GM19238 (cell line): ENCODE measurements at regions not wholly inside any gene's neighbourhood (a gene's known extent, or its start where the extent isn't known, plus 50 kb on each side); places are given as distances from the start of the nearest gene placed in this dataset.
"Not testable (repeated sequence)": the region's sequence is repeated elsewhere in the genome, so short reads cannot be mapped to it uniquely, and the experiment has no call there.

ENCODE experiments used
- DNase-seq: peaks from one replicate; pipeline ENCODE4 v3.0.0; 2011; ENCODE audit warnings: low spot score; ENCODE audit not compliant: insufficient read length

DNA sequence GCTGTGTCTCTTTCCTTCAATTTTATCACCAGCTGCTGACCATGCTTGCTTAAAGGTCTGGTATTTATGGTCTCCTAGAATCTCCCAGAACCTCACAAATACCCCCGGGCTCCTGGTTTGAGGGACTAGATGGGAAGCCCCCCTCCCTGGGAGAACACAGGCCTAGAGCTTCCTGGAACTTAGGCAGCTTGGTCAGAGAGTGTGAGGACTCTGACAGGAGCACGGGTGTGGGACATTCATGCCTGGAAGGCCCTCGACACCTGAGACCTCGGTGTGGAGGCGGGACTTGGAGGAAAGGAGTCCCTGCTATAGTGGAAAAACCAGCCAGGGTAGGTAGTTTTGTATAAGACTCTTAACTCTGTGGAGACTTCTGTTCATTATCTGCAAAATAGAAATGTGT, 211.5 kb upstream of the PLGLB2 start:
- DNase-seq: not testable (repeated sequence)

DNA sequence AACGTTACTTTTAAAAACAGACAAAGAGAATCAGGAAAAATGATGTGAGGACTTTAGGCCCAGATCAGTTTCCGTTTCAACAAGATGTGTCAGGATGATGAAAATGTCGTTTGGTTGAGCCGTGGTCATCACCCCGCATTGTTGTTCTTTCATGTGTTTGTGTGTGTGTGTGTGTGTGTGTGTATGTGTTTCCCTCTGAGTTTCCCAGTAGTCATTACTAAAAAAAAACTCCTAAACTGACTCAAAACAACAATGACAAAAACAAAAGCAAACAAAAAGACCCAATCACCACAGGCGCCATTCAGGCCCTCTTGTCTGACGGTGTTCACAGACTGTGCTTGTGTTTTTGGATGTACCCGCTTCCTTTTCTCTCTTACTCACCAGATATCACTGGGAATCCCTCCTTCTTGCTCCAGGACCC, 210.6 kb upstream of the PLGLB2 start:
- not testable (repeated sequence) for DNase-seq

DNA sequence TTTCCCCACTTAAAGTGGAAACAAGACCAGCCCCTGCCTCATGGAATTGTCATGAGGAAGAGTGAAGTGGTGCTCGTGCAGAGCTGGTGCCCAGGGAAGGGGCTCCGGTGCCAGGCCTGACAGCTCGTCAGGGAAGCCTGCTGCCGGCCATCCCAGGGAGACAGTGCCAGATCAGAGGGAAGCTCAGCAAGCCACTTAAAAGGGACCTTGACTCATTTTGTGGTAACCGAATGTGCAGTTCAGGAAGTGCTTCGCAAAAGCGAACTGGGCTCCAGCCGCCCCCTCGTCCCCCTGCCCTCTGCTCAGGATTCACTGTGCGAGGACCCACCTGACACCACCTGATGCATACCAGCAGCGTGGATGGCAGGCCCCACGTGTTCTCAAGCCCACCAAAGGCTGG, 209.6 kb upstream of the PLGLB2 start:
- not testable (repeated sequence) for DNase-seq

- DNase-seq: not testable (repeated sequence)
Measured at GRCh38 chr2:87539151-87539943, 208.5 kb upstream of the PLGLB2 start.

DNA sequence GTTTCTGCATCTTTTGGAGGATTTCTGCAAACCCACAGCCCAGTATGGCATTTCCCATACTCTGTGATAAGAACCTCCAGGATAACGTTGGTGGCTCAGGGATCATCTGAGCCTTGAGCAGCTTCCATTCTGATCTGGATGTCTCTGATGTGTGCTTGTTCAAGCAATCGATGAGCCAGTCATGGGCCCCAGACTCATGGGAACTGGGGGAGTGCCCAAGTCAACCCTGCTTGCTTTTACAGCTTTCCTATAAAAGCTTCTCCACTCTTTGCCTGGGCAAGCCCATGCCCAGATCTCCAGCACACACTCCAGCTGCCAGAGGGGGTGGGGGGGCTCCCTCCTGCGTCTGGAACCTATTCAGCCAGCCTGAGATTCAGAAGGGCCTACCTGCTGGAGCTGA, 207.6 kb upstream of the PLGLB2 start:
- not testable (repeated sequence) for DNase-seq

GRCh38 chr2:87542599-87543174, 205.2 kb upstream of the PLGLB2 start:
- not testable (repeated sequence) for DNase-seq

- DNase-seq: not testable (repeated sequence)
Measured at GRCh38 chr2:87543797-87544196, 204.1 kb upstream of the PLGLB2 start.

GRCh38 chr2:87547106-87547505, 200.8 kb upstream of the PLGLB2 start:
- not testable (repeated sequence) for DNase-seq

GRCh38 chr2:87547966-87548365, 199.9 kb upstream of the PLGLB2 start:
- not testable (repeated sequence) for DNase-seq

- not testable (repeated sequence) for DNase-seq
Measured at GRCh38 chr2:87548681-87549536, 199.0 kb upstream of the PLGLB2 start.

- not testable (repeated sequence) for DNase-seq
Measured at GRCh38 chr2:87549561-87550202, 198.2 kb upstream of the PLGLB2 start.

DNA sequence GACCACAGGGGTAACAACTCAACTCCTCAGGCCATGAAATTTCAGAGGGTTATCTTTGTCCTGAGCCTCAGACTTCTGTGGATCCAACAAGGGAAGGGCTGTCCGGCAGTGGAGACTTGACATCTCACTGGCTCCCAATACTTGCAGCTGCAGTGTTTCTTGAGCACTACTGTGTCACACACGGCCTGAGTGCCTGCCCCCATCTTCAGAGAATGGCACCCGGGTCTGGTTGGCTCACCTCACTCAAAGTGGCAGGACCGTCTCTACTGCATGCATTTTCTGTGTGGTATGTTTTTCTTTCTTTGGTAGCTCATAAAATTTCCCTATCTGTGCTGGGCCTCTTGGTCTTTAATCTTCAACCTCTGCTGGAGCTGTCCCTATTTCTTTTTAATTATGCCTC, 193.2 kb upstream of the PLGLB2 start:
- not testable (repeated sequence) for DNase-seq

DNA sequence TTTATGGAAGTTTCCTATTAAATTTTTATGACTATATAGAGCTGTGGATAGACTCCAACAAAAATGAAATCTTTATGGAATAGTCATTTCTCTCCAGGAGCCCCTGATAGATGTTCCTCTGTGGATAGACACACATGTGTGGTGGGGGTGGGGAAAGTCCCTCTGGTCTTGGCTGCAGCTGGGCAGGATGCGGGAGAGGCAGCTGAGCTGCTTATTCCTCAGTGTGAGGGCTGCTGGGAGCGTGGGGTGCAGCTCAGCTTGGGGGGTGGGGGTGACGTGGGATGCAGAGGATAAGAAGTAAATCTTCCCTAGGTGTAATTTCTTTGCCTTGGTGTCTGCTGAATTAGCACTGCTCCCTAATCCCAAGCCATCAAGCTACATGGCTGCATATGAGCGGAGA, 192.8 kb upstream of the PLGLB2 start:
- DNase-seq: not testable (repeated sequence)

DNA sequence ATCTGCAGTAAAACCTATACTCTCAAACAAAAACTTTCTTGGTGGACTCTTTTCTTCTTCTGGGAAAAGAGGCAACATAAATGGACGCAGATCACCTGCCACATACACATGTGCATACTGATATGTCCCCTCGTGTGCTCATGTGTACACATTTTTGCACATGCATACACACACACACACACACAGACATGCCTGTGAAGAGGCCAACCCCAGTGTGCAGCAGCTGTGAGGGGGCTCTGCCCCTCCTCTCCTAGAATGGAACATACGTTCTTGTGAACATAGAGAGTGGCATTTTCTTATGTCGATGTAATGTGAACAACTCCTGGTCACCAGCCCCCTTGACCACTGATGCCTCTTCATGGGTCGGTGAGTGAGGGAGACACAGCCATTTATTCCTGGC, 188.9 kb upstream of the PLGLB2 start:
- not testable (repeated sequence) for DNase-seq

GRCh38 chr2:87559735-87560134, 188.2 kb upstream of the PLGLB2 start:
- DNase-seq: not testable (repeated sequence)

- DNase-seq: not testable (repeated sequence)
Measured at GRCh38 chr2:87565116-87565515, 182.8 kb upstream of the PLGLB2 start.

DNA sequence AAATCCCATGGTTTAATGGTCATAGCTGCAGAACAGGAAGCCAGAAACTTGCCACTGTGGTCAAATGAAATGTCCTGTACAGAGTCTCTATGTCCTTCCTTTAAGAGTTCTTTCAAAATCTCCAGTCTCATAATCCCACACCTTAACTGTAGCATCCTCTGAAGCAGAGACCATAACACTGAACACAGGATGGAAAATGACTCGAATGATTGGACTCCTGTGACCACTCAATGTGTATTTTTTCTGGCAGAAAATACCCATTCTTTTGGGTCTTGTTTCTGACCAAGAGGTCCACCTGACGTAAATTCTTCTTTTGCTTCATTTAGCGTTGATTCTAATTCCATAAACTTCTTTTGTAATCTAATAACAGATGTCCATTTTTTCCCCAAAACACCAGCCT, 181.4 kb upstream of the PLGLB2 start:
- not testable (repeated sequence) for DNase-seq

- DNase-seq: not testable (repeated sequence)
Measured at GRCh38 chr2:87567093-87567492, 180.8 kb upstream of the PLGLB2 start.

GRCh38 chr2:87567912-87568311, 180.0 kb upstream of the PLGLB2 start:
- DNase-seq: not testable (repeated sequence)

GRCh38 chr2:87568554-87569278, 179.2 kb upstream of the PLGLB2 start:
- not testable (repeated sequence) for DNase-seq
